NB4 (cell line): ENCODE measurements at regions not wholly inside any gene's neighbourhood (a gene's known extent, or its start where the extent isn't known, plus 50 kb on each side); places are given as distances from the start of the nearest gene placed in this dataset.

Source experiments
- DNase-seq: peaks from one replicate; pipeline ENCODE4 v3.0.0; 2010; ENCODE audit warnings: low read depth
- H3K4me3 ChIP-seq: one replicate; pipeline ENCODE4 v1.5.1; 2011; ENCODE audit warnings: mild to moderate bottlenecking, low read depth, low read length, moderate library complexity
- MYC ChIP-seq: IDR thresholded peaks from 2 replicates; pipeline ENCODE4 v1.6.1; 2011; ENCODE audit warnings: low read depth, low read length
- POLR2A ChIP-seq: IDR thresholded peaks from 2 replicates; pipeline ENCODE4 v1.6.1; 2011; ENCODE audit warnings: mild to moderate bottlenecking; ENCODE audit not compliant: insufficient read length; ENCODE audit errors: extremely low read depth
- TF ChIP-seq, protein P1 (sequence below): IDR thresholded peaks from 2 replicates; pipeline ENCODE4 v1.6.1; 2011; ENCODE audit warnings: low read depth, low read length
- TF ChIP-seq, protein P2 (sequence below): IDR thresholded peaks from one replicate; pipeline ENCODE4 v1.5.1; 2012; ENCODE audit warnings: low read depth, low read length

DNA sequence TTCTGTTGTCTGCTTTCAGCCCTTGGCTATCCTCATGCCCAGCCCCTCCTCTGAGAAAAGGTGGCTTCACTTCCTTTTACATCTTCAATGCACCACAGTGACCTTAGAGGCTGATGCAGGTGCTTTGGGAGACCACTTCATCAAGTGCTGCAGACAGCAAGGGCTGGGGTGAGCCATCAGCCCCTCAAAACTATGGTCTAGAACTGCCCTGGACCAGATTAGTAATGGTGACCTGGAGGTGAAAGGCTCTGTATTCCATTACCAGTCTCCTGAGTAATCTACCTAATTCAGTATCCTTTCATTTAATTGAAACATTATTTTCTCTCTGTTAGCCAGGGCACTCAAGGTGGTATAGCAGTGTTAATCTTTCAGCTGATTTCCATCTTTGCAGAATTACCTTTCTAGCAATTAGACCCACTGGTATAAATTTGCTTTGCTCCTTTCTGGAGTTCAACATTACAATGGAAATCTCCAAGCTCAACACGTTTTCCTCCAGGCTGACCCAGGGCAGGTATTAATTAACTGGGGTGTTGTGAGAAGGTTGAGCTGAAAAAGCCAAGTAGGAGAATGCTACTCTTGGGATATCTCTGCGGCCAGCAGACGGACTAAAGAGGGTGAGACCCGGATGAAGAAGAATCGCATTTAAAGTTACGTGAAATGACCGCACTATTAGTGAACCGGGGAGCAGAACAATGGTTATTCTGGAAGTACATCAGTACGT is 469.0 kb downstream of the MEIS1 start:
- H3K4me3 ChIP-seq, result no peak overlapping the region
- TF ChIP-seq, protein P1, sequence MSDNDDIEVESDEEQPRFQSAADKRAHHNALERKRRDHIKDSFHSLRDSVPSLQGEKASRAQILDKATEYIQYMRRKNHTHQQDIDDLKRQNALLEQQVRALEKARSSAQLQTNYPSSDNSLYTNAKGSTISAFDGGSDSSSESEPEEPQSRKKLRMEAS, result no peak
- TF ChIP-seq, protein P2, sequence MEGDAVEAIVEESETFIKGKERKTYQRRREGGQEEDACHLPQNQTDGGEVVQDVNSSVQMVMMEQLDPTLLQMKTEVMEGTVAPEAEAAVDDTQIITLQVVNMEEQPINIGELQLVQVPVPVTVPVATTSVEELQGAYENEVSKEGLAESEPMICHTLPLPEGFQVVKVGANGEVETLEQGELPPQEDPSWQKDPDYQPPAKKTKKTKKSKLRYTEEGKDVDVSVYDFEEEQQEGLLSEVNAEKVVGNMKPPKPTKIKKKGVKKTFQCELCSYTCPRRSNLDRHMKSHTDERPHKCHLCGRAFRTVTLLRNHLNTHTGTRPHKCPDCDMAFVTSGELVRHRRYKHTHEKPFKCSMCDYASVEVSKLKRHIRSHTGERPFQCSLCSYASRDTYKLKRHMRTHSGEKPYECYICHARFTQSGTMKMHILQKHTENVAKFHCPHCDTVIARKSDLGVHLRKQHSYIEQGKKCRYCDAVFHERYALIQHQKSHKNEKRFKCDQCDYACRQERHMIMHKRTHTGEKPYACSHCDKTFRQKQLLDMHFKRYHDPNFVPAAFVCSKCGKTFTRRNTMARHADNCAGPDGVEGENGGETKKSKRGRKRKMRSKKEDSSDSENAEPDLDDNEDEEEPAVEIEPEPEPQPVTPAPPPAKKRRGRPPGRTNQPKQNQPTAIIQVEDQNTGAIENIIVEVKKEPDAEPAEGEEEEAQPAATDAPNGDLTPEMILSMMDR, result no peak
- TF ChIP-seq POLR2A (no peak), MYC (no peak)
- DNase-seq, result no peak

DNA sequence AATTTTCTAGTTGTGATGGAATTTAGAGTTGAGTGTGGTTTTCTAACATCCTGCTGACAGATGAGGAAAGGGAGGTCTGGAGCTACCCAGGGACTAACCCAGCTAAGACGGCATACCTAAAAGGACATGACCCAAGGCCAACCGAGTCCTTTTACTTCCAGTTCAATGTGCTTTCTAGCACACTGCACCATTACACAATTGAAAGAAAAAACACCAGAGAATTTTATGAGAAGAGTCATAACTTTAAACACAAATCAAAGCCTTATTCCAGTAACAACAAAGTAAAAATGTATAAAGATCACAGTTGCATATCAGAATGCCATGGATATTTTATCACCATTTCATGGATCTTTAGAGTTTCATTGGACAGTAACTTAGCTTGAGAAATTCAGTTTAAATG is 480.3 kb downstream of the MEIS1 start:
- no peak overlapping the region for H3K4me3 ChIP-seq
- no peak for TF ChIP-seq MYC
- TF ChIP-seq POLR2A, result no peak
- TF ChIP-seq, protein P2, result no peak
- TF ChIP-seq, protein P1, result no peak
- no peak for DNase-seq

DNA sequence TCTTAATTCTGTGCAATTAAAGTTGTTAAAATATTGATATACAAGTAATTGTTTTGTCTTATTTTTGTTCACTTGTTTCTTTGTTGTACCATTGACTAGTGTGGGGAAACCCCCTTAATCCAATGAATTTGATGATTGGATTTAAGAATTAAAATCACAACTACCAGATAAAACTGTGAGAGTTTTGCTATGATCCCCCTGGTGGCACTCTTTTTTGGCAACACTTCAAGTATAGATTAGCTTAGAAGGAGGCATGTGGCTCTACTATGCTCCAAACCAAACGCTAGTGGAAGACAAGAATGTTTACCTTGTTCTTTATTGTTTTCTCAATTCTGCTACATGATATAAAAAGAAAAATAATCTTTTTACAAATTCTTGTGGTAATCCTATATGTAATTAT is 477.8 kb upstream of the ETAA1 start:
- no peak for DNase-seq
- no peak overlapping the region for H3K4me3 ChIP-seq
- TF ChIP-seq MYC (no peak), POLR2A (no peak)
- TF ChIP-seq, protein P1, result no peak
- TF ChIP-seq, protein P2, result no peak

DNA sequence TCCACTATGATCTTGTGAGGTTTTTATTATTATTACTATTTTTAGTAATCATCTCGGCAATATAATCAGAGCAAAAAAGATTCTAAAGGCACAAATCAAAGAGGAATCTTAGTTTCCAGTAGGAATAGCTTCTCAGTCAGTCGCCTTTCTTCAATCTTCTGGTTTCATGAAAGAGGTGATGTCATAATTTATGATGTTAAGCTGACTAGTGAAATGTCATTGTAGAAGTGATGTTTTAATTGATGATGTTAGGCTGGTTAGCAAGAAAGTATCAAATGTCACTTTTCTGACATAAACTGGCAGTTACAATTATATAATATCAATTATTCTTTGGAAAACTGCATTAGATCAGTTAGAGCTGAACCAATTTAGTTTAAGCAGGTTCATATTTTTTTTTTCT is 476.7 kb upstream of the ETAA1 start:
- no peak for DNase-seq
- TF ChIP-seq, protein P1, result no peak
- TF ChIP-seq MYC, result no peak
- TF ChIP-seq POLR2A, result no peak
- TF ChIP-seq, protein P2, result no peak
- H3K4me3 ChIP-seq, result no peak overlapping the region

DNA sequence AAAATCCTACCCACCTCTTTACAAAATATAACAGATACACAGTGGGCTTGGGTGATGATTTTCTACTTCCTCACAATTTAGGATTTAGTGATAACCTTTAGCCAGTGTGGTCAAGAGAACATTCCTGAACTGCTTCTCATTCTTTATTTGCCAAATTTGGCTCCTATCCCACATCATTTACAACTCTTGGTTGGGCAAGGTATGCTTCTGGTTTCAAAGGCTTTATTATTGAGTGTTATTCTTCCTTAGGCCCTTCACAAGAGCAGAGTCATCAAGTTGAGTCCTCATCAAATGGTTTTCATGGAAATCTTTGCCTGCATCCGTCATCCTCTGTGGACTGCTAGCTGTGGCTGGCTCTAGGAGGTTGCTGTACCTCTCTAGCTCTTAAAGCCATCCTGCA is 472.0 kb upstream of the ETAA1 start:
- no peak for DNase-seq
- no peak overlapping the region for H3K4me3 ChIP-seq
- no peak for TF ChIP-seq POLR2A
- TF ChIP-seq, protein P1, result no peak
- no peak for TF ChIP-seq MYC

DNA sequence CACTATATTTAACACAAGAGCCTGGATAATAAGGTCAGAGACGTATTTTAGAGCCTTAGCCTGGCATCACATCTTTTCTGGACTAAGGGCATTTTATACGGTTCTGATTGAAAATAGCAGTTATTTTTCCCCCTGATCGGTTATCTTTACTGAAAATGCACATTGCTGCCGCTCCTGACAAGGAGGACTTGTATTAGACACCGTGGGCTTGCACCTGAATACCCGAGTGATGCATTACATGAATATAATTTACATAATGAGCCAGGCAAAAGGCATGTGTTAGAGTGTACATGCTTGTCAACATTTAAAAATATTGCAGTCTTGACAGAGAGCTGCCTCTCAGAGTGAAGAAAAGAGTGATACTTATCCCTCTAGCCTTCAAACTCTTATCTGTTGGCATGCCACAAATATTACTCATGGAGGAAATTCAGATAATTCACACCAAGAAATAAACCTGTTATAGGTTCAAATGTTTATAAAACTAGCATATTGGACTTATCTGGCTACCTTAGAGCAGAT is 470.5 kb upstream of the ETAA1 start:
- TF ChIP-seq, protein P1, result no peak
- TF ChIP-seq MYC (no peak), POLR2A (no peak)
- TF ChIP-seq, protein P2, result no peak
- H3K4me3 ChIP-seq, result no peak overlapping the region
- no peak for DNase-seq
